ENCODE measurements at regions not wholly inside any gene's neighbourhood (a gene's known extent, or its start where the extent isn't known, plus 50 kb on each side); places are given as distances from the start of the nearest gene placed in this dataset.

DNA sequence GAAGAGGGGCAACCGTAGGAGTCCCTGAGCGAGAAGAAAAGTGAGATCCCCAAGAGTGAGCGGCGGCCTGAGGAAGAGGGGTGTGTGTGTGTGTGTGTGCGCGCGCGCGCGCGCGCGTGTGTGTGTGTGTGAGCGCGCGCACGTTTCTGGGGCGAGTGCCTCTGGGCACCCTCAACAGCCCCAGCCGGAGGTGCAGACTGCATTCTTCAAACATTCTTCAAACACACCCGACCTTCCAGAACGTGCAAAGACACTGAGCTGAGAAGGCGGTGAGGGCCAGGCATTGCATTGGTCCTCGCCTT is 76.2 kb upstream of the FOXP4 start:
- Histone ChIP-seq H3K27ac (no peak overlapping the region), H3K27me3 (no peaks in the 10 kb centered on the region), H3K4me3 (peak overlapping the region; percentile 18 to 38), H3K36me3 (ENCODE audit: low read depth, missing control alignments) (no peaks in the 10 kb centered on the region), H3K9me3 (no peaks in the 10 kb centered on the region), H3K4me1 (peaks cover 5% of the 10 kb centered on the region)
- no peak for DNase-seq
- 20 to 25% methylated on average over 19 to 21 of the region's 23 CpGs for whole genome bisulfite sequencing, 2 donors
- intact Hi-C loops (cut with DNase I; ENCODE audit: low total_unique reads) = no loop called here
- TF ChIP-seq, protein P1, sequence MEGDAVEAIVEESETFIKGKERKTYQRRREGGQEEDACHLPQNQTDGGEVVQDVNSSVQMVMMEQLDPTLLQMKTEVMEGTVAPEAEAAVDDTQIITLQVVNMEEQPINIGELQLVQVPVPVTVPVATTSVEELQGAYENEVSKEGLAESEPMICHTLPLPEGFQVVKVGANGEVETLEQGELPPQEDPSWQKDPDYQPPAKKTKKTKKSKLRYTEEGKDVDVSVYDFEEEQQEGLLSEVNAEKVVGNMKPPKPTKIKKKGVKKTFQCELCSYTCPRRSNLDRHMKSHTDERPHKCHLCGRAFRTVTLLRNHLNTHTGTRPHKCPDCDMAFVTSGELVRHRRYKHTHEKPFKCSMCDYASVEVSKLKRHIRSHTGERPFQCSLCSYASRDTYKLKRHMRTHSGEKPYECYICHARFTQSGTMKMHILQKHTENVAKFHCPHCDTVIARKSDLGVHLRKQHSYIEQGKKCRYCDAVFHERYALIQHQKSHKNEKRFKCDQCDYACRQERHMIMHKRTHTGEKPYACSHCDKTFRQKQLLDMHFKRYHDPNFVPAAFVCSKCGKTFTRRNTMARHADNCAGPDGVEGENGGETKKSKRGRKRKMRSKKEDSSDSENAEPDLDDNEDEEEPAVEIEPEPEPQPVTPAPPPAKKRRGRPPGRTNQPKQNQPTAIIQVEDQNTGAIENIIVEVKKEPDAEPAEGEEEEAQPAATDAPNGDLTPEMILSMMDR (IDR thresholded peaks at IDR 0.05) = no peak
- TF ChIP-seq POLR2A (IDR thresholded peaks at IDR 0.05) = no peak

DNA sequence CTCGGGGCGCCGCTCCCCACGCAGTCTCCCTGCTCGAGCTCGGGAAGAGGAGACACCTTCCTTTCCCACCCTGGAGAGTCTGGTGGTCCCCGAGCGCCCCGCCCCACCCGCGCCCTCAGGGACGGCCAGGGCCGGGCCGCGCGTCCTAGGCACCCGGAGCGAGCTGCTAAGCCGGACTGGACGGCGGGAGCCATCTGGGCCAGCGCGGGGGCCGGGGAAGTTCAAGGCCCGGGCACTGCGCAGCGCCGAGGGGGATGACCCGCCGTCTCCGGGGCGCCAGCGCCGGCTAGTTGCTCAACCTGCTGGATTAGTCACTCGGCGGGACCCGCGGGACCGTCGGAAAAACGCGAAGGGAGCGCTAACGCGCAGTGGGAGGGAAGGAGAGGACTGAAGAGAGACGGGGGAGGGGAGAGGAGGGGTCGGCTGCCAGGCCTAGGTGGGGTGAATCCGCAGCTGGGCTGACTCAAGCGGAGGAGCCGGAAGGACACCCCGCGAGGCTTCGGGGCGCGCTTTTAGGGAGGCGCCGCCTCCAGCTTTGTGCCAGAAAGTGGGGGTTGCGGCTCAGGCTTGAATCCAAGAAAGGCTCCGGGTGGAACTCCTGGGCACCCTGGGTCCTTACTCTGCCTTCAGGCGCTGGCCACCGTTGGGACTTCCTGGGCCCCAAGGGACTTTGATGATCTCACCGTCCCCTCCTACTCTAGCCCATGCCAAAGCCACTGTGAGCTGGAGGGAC is 75.7 kb upstream of the FOXP4 start:
- peak overlapping the region; percentile 18 to 38 for H3K4me3 ChIP-seq
- peak; percentile 32 for DNase-seq
- peaks cover 5% of the 10 kb centered on the region for H3K4me1 ChIP-seq
- TF ChIP-seq, protein P1 (IDR thresholded peaks at IDR 0.05) = no peak
- no peak for TF ChIP-seq POLR2A (IDR thresholded peaks at IDR 0.05)
- no peaks in the 10 kb centered on the region for H3K36me3 ChIP-seq (ENCODE audit: low read depth, missing control alignments)
- H3K27ac ChIP-seq = no peak overlapping the region
- no peaks in the 10 kb centered on the region for H3K9me3 ChIP-seq
- H3K27me3 ChIP-seq = no peaks in the 10 kb centered on the region
- intact Hi-C loops (cut with DNase I; ENCODE audit: low total_unique reads) = no loop called here
- 3% methylated on average over 14 to 52 of the region's 62 CpGs for WGBS, 2 donors

GRCh38 chr6:41471064-41471895 is 74.9 kb upstream of the FOXP4 start:
- Histone ChIP-seq H3K4me3 (peak overlapping the region in 1 of 2 donors; percentile 38), H3K27me3 (no peaks in the 10 kb centered on the region), H3K27ac (no peak overlapping the region), H3K4me1 (peaks cover 5% of the 10 kb centered on the region), H3K9me3 (no peaks in the 10 kb centered on the region), H3K36me3 (ENCODE audit: low read depth, missing control alignments) (no peaks in the 10 kb centered on the region)
- WGBS, 2 donors = 64 to 75% methylated on average over 12 to 13 of the region's 13 CpGs
- no peak for DNase-seq
- intact Hi-C loops (cut with DNase I; ENCODE audit: low total_unique reads) = no loop called here
- no peak for TF ChIP-seq POLR2A (IDR thresholded peaks at IDR 0.05)
- TF ChIP-seq, protein P1 (IDR thresholded peaks at IDR 0.05) = no peak

DNA sequence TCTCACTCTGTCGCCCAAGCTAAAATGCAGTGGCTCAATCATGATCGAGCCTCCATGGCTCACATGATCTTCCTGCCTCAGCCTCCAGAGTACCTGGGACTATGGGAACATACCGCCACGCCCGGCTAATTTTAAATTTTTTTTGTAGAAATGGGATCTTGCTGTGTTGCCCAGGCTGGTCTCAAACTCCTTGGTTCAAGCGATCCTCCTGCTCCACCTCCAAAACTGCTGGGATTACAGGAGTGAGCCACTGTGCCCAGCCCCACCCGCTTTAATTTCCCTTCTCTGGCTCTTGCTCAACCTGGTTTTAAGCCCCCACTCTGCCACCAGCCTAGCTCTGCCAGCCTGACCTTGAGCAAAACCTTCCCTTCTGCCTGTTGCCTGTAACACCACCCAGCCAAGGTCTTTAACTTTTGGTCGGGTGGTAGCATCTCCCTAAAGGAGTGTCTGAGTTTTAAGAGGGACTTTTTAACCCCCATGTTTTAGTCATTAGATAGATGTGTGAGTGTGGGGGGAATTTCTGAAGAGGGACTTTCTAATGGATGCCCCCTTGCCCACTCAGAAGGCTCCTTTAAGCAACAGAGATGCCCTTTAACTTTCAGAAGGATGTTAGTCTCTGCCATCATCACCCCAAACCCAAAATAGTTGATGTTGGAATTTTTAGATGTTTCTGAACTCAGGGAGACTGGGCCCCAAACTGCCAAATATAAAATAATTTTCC is 71.8 kb upstream of the FOXP4 start:
- 84 to 90% methylated on average over 8 of the region's 8 CpGs for WGBS, 2 donors
- H3K4me3 ChIP-seq = no peak overlapping the region
- peaks cover 5% of the 10 kb centered on the region for H3K4me1 ChIP-seq
- intact Hi-C loops (cut with DNase I; ENCODE audit: low total_unique reads) = no loop called here
- H3K27me3 ChIP-seq = no peaks in the 10 kb centered on the region
- H3K9me3 ChIP-seq = no peaks in the 10 kb centered on the region
- no peak for TF ChIP-seq POLR2A (IDR thresholded peaks at IDR 0.05)
- TF ChIP-seq, protein P1 (IDR thresholded peaks at IDR 0.05) = no peak
- no peak overlapping the region for H3K27ac ChIP-seq
- H3K36me3 ChIP-seq (ENCODE audit: low read depth, missing control alignments) = no peaks in the 10 kb centered on the region
- no peak for DNase-seq
